Gastrocnemius medialis (tissue), 4 donors: ENCODE measurements at regions not wholly inside any gene's neighbourhood (a gene's known extent, or its start where the extent isn't known, plus 50 kb on each side); places are given as distances from the start of the nearest gene placed in this dataset.

Experiments used
- ATAC-seq, 2 donors: fragments of 150-250 bp; one replicate each; pipeline ENCODE4 v1.9.1; 2016
- DNase-seq, 2 donors: peaks; one replicate each; pipeline ENCODE4 v3.0.0-alpha.2; 2019
- H3K27ac ChIP-seq, 4 donors: fragments of 200-600 bp; sonication (generic); 1 replicate in 1 of 4; 2 replicates in 3 of 4; pipeline ENCODE4 v1.5.1; 2016 to 2018; ENCODE audit warnings: mild to moderate bottlenecking in 2 of 4, moderate library complexity in 1 of 4
- H3K27me3 ChIP-seq, 3 donors: fragments of 200-600 bp; sonication (generic) in 2 of 3; 1 replicate in 1 of 3; 2 replicates in 2 of 3; pipeline versions ENCODE4 v1.5.1 to v1.6.0; 2016 to 2019; ENCODE audit warnings: mild to moderate bottlenecking in 1 of 3, moderate library complexity in 1 of 3
- H3K36me3 ChIP-seq, 2 donors: fragments of 200-600 bp; sonication (generic) in 1 of 2; one replicate each; pipeline ENCODE4 v1.5.1; 2017 to 2018
- H3K4me1 ChIP-seq, 2 donors: fragments of 200-600 bp; sonication (generic) in 1 of 2; one replicate each; pipeline ENCODE4 v1.5.1; 2016 to 2017; ENCODE audit warnings: mild to moderate bottlenecking in 2 of 2
- H3K4me3 ChIP-seq, 4 donors: fragments of 200-600 bp; sonication (generic) in 3 of 4; 1 replicate in 1 of 4; 2 replicates in 3 of 4; pipeline ENCODE4 v1.5.1; 2016 to 2019; ENCODE audit warnings: mild to moderate bottlenecking in 2 of 4
- H3K9me3 ChIP-seq, 3 donors: fragments of 200-600 bp; sonication (generic) in 2 of 3; 1 replicate in 1 of 3; 2 replicates in 2 of 3; pipeline ENCODE4 v1.5.1; 2016 to 2019
- CTCF ChIP-seq, 5 experiments: fragments of 450-650 bp in 3 of 5; fragments of 200-600 bp in 2 of 5; sonication (generic) in 2 of 5; IDR thresholded peaks in 4 of 5; conservative IDR thresholded peaks in 1 of 5; 1 replicate in 4 of 5; 2 replicates in 1 of 5; pipeline ENCODE4 v1.5.1; 2016 to 2019; ENCODE audit warnings: antibody characterized with exemption in 5 of 5, mild to moderate bottlenecking in 3 of 5, moderate library complexity in 3 of 5
- POLR2A ChIP-seq, 2 donors: fragments of 450-650 bp; IDR thresholded peaks; one replicate each; pipeline ENCODE4 v1.6.1; 2017; ENCODE audit warnings: antibody characterized with exemption in 2 of 2, mild to moderate bottlenecking in 2 of 2, moderate library complexity in 2 of 2
- in situ Hi-C, 4 donors: fragments of 200-750 bp; cut with MboI; loops; one replicate each; pipeline versions ENCODE4 v1.15.0 to v1.8.0; 2017; ENCODE audit warnings: low sequenced_read_pairs in 4 of 4
- intact Hi-C: fragments of 100-400 bp; cut with DNase I; formaldehyde crosslinking; loops from one replicate; pipeline ENCODE4 v1.15.1; 2023; ENCODE audit warnings: low total_unique reads

- Histone ChIP-seq H3K27me3 (no peaks in the 10 kb centered on the region), H3K4me3 (no peak overlapping the region), H3K4me1 (no peaks in the 10 kb centered on the region), H3K36me3 (no peaks in the 10 kb centered on the region), H3K9me3 (no peaks in the 10 kb centered on the region), H3K27ac (no peak overlapping the region)
- in situ Hi-C loops (no loop called here), intact Hi-C loops (no loop called here)
- no peak for DNase-seq
- ATAC-seq: no peak
- TF ChIP-seq POLR2A (IDR thresholded peaks at IDR 0.05) (no peak), CTCF (IDR thresholded peaks at IDR 0.05 in 4 of 5, conservative IDR thresholded peaks at IDR 0.05 in 1 of 5) (no peak)
Observed at GRCh38 chr2:122315306-122315705, 559.9 kb downstream of the TSN start.

- Histone ChIP-seq H3K27ac (no peak overlapping the region), H3K4me3 (no peak overlapping the region), H3K27me3 (no peaks in the 10 kb centered on the region), H3K9me3 (no peaks in the 10 kb centered on the region), H3K36me3 (no peaks in the 10 kb centered on the region), H3K4me1 (no peaks in the 10 kb centered on the region)
- no peak for ATAC-seq
- no peak for DNase-seq
- intact Hi-C loops (no loop called here), in situ Hi-C loops (no loop called here)
- TF ChIP-seq POLR2A (IDR thresholded peaks at IDR 0.05) (no peak), CTCF (IDR thresholded peaks at IDR 0.05 in 4 of 5, conservative IDR thresholded peaks at IDR 0.05 in 1 of 5) (no peak)
Observed at GRCh38 chr2:122319539-122320132, 564.2 kb downstream of the TSN start.

GRCh38 chr2:122322815-122323214, 567.4 kb downstream of the TSN start:
- no peaks in the 10 kb centered on the region for H3K27me3 ChIP-seq
- ATAC-seq: no peak
- H3K4me3 ChIP-seq: no peak overlapping the region
- H3K36me3 ChIP-seq: no peaks in the 10 kb centered on the region
- in situ Hi-C loops: no loop called here
- no peak for DNase-seq
- no peaks in the 10 kb centered on the region for H3K9me3 ChIP-seq
- TF ChIP-seq POLR2A (IDR thresholded peaks at IDR 0.05): no peak
- no peak for TF ChIP-seq CTCF (IDR thresholded peaks at IDR 0.05 in 4 of 5, conservative IDR thresholded peaks at IDR 0.05 in 1 of 5)
- no peak overlapping the region for H3K27ac ChIP-seq
- intact Hi-C loops: no loop called here
- no peaks in the 10 kb centered on the region for H3K4me1 ChIP-seq

- Histone ChIP-seq H3K36me3 (no peaks in the 10 kb centered on the region), H3K9me3 (no peaks in the 10 kb centered on the region), H3K4me3 (no peak overlapping the region), H3K27ac (no peak overlapping the region), H3K4me1 (no peaks in the 10 kb centered on the region), H3K27me3 (no peaks in the 10 kb centered on the region)
- TF ChIP-seq POLR2A (IDR thresholded peaks at IDR 0.05): no peak
- no peak for TF ChIP-seq CTCF (IDR thresholded peaks at IDR 0.05 in 4 of 5, conservative IDR thresholded peaks at IDR 0.05 in 1 of 5)
- intact Hi-C loops: no loop called here
- DNase-seq (no peak), ATAC-seq (no peak)
- in situ Hi-C loops: no loop called here
Observed at GRCh38 chr2:122323927-122324326, 568.5 kb downstream of the TSN start.

- TF ChIP-seq POLR2A (IDR thresholded peaks at IDR 0.05): no peak
- no peak for TF ChIP-seq CTCF (IDR thresholded peaks at IDR 0.05 in 4 of 5, conservative IDR thresholded peaks at IDR 0.05 in 1 of 5)
- intact Hi-C loops (no loop called here), in situ Hi-C loops (no loop called here)
- Histone ChIP-seq H3K9me3 (no peaks in the 10 kb centered on the region), H3K27me3 (no peaks in the 10 kb centered on the region), H3K4me1 (no peaks in the 10 kb centered on the region), H3K4me3 (no peak overlapping the region), H3K36me3 (no peaks in the 10 kb centered on the region), H3K27ac (no peak overlapping the region)
- DNase-seq: no peak
- no peak for ATAC-seq
Observed at GRCh38 chr2:122326471-122326870, 571.0 kb downstream of the TSN start.
